ENCODE measurements at regions not wholly inside any gene's neighbourhood (a gene's known extent, or its start where the extent isn't known, plus 50 kb on each side); places are given as distances from the start of the nearest gene placed in this dataset.
"Not testable (repeated sequence)": the region's sequence is repeated elsewhere in the genome, so short reads cannot be mapped to it uniquely, and the experiment has no call there.

DNA sequence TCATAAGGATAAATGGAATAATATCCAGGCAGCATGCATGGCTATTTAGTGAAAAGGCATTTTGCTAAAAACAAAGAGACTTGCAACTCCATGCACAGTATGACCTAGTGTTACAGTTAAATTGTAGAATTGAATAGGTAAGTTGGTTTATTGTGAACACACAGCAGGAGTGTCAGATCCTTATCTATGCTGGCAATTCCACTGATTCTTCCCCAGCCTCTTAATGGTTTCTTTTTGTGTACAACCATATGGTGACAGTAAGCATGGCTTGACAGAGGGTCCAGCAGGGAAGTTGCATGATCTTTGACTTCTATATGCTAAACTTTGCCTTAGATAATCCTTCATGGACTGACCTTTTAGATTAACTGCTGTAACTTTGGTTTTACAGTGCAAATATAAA is 936.6 kb upstream of the EPHA5 start:
- no peak for DNase-seq (ENCODE audit: low read depth in 2 of 2)

DNA sequence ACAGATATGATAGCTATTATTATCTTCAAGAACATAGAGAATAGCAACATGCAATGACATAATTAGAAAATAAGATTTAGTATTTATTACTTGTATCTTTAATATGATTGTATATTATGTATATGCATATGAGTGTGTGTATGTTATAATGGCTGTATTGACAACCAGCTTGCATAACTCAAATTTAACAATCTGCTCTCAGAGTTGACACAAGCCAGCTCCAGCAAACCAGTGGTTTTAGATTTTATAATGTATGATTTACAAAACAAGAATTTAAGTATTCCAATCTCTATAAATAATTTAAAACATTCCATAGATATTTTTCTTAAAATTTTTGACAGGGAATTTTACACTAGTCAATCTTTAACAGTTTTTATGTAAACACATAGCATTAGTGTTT is 935.9 kb upstream of the EPHA5 start:
- DNase-seq (ENCODE audit: low read depth in 2 of 2), result no peak

DNA sequence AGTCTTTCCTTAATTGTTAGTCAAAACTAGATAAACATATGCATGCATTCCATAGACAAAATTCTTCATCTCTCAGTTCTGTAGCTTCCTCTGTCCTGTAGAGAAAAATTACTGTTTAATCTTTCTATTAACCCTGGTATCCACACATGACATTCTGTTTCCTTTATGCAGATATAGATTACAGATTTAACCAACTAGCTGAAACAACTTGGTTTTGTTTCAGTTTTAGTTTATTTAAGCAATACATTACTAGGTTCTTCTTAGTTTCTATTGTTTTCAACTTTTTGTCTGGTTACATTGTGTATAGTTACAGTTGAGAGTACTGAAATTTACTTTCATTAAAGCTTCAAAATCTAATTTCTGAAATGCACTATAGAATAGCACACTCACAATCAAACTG is 933.9 kb upstream of the EPHA5 start:
- DNase-seq (ENCODE audit: low read depth in 2 of 2), result no peak

DNA sequence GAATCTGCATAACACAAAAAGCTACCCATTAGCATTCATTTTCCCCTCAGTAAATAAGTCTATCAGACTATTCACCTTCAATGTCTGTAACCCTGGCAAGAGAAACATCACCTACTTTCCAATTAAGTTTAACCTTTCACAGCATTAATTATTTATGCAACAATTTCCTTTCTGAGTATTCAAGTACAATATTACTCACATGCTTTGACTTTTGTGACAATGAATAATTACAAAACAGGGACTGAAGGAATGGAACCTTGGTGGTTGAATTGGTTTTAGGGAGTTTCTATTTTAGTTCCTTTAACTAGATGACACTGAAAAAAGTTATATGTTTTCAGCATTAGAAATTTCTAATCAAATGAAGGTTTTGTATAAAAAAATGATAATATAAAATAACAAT is 932.3 kb upstream of the EPHA5 start:
- no peak for DNase-seq (ENCODE audit: low read depth in 2 of 2)

DNA sequence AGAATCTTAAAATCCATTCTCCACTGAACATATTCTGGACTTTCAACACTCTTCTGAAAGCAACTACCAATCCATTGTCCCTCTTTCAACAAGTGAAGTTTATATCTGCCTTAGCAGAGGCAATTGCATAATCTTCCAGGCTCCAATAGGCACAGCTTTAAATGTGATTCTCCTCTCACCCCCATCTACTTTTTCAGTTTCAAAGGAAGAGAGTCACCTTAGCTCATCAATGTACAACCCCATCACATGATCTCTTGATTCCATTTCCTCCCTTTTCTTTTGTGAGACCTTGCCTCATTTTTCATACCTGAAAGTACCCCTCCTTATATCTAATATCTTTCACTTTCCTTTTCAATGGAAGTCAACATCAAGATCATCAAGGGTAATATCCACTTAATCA is 921.7 kb upstream of the EPHA5 start:
- no peak for DNase-seq (ENCODE audit: low read depth in 2 of 2)

DNA sequence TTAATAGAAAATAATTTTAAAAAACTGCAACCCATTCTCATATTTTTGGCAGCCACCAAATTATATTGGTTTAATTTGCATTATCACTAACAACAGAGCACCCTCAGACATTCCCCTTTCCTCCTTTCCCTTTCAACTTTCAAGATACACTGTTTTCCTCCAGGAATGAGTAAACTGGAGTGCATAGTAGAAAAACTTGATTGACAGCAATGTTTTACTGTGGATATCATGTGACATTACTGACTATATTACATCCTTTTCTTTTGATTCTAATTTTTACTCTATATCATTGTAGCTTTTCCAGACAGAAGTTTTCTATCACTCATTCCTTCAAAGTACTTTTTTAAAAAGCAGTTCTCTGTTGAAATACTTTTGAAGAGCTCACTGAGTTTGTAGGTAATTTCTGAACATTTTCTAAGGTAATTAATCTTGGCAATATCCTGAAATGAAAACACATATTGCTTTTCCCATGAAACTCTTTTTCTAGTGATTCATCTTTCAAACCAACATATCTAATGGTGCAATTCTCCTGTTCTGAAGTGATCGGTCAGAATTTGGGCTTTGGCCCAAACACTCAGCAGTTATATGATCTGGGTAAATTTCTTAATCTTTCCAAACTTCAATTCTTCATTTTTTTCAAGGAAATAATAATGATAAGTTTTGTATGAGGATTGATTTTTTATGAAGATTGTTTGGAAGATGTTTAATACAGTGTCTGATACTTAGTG is 920.4 kb upstream of the EPHA5 start:
- DNase-seq (ENCODE audit: low read depth in 2 of 2), result no peak

DNA sequence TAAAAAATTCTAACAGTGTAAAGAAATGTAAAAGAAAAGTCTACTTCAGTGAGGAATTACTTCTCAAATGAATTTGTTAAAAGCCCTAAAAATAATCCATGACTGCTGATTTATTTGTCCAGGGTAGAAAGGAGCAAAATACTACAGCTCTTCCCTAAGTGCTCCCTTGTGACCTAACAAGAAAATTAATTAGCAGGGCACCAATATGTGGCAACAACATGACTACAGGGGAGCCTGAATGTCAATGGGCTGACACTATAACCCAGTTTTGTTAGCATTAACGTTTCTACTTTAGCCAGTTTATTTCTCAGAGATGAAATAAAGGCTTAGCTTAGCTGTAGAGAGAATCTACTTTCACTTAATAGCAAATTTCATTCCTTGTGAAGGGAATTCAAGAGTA is 918.9 kb upstream of the EPHA5 start:
- no peak for DNase-seq (ENCODE audit: low read depth in 2 of 2)

DNA sequence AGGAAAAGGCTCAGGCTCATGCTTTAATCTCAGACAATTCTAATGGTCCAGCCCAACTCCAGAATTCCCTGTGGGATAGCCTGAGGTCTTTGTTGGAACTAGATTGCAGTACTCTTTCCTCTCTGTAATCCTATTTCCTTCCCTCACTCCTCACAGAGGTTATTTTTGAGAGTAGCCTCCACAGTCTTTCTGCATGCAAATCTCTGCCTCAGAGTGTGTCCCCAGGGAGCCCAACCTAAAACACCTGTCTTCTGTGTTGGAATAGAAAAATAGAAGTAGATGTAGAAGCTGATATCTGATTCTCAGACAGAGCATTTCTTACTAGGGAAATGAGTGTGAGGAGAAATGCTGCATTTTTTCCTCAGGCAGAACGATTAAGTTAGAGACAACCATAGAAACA is 915.5 kb upstream of the EPHA5 start:
- DNase-seq (ENCODE audit: low read depth in 2 of 2), result no peak

DNA sequence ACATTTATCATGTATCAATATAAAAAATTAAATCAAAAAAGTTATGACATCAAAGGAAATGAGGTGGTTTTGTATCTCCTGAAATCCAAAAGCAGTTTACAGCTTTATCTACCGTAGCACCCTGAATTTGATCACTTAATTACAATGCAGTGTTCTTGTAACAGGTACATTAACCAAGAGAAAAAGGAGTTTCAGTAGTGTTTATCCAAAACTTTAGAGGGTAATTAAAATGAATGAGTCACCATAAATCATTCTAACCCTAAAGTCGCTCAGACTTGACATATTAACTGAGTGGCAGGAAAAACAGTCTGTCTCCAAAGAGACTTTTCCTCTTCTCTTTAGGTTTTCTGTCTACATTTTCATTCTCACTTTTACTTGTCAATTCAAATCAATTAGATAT is 907.6 kb upstream of the EPHA5 start:
- DNase-seq (ENCODE audit: low read depth in 2 of 2), result no peak

DNA sequence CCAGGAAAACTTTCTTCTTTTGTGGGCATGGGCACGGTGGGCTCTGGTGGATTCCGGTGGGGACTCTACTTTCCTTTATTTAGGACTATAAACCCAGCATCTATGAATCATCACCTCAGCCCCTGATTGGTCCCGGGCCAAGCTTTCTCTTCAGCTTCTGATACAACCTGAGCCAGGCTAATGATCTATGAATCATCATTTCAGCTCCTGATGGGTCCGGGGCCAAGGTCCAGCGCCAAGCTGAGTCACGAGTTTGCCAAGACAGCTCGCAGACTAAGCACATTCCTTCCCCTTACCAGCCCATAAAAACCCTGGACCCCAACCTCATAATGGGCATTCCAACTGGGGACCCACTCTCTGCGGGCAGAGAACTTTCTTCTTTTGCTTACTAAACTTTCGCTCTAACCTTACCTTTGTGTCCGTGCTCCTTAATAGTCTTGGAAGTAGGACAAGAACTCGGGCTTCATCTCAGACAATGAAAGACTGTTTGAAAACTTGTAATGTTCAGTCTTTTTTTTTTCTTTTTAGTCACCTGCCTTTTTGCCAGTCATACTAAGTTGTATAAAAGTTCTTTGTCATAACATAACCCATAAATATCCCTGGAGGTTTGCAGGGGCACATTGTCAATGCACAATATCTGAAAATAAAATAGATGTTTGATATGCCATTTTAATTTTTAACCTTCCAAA is 904.9 kb upstream of the EPHA5 start:
- no peak for DNase-seq (ENCODE audit: low read depth in 2 of 2)

DNA sequence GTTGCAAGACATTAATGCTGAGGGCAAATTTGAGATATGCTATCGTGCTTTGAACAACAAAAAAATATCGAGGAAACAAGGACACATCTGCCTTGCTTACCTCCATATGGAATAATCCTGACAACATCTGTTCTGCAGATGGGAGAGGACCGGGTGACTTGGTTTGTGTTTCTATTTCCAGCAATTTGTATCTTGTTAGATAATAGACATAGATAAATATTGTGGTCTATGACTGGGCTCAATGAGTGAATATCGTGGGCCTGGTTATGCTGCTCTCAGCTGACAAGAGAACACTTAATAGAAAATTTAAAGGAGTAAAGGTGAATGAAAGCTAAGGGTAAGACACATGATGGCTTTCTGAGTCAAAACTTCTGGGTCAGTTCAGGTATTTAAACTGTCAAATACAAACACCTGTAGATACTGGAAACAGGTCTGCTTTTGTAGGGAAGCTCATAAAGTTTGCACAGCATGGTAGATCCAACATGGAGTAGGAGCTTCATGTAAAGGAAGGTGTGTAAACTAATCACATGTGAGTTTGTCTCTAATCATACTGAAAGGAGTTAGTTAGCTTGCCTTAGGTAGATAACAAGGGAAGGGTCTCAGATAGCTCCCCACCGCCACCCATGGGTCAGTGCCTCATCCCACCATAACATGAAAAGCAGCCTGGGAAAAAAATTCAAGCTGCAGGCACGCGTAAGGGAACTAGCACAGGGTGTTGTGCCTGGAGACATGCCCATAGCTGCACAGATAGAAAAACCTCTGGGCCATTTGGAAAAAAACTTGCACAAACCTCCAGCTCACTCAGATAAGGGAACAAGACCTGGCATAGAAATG is 904.1 kb upstream of the EPHA5 start:
- no peak for DNase-seq (ENCODE audit: low read depth in 2 of 2)

DNA sequence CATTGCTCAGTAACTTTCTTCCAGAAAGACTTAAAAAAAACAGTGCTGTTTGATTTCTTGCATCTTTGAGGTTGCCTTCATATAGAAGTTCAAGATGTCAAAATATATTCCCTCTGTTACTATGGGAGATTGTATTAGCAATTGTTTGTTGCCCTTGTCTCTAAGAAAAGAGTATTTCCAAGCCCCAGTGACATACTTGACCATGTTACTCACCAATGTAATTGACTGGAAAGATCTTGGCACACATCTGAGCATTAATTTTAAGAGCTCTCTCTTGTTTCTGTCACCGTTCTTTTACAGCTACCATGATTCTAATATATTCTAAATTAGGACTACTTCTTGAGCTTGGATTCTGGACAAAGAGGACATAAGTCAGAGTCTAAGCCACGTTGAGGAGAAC is 902.7 kb upstream of the EPHA5 start:
- DNase-seq (ENCODE audit: low read depth in 2 of 2), result no peak

DNA sequence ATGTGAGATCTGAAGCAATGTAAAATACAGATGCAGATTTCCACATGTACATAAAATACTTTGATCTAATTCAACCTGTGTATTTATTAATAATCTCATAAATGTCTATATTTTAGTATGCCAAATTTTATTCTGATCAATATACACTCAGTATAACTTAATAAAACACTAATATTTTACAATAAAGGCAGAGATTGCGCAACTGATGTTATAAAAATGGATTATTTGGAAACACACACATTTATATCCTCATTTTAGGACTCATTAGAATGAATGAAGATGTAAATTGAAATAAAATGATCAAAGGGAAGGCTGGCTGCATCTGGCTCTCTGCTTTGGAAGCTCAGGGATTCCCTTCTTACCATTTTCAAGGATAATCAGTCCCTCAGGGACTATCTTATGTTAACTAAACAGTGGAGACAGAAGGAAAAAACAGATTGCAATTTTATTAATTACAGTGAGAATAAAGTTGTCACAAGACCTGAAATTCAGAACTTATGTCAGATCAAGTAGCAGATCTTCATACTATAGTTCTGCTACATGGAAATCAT is 900.9 kb upstream of the EPHA5 start:
- no peak for DNase-seq (ENCODE audit: low read depth in 2 of 2)

DNA sequence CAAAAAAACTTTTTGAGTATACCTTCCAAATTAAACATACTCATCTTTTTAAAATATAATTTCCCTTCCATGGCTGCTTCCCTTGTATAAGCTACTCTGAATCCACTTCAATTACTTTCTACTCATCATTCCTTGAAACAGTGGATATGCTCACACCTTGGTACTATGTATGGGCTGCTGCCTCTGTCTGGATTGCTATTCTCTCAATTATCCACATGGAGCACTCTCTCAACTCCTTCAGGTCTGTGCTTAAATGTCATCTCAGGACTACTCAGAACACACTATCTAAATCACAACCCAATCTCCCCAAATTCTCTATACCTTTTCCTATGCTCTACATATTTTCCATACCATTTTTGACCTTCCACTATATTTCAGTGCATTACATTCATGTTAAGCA is 898.9 kb upstream of the EPHA5 start:
- DNase-seq (ENCODE audit: low read depth in 2 of 2), result no peak

DNA sequence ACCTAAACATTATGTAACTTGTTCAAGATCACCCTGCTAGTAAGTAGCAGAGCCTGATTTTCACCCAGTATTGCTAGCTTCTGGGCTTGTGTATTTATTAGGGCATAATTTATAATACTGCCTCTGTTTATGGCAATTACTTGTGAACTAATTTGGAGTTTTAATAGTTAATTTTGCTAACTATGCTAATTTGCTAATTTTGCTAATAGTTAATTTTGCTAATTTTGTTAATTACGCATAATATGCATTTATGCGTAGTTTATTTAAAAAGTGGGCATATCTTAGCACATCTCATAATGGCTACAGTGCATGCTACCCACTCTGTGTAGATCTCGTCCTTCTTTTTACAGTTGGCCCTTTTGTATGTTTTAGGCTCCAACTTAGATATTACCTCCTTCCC is 898.1 kb upstream of the EPHA5 start:
- DNase-seq (ENCODE audit: low read depth in 2 of 2), result no peak

DNA sequence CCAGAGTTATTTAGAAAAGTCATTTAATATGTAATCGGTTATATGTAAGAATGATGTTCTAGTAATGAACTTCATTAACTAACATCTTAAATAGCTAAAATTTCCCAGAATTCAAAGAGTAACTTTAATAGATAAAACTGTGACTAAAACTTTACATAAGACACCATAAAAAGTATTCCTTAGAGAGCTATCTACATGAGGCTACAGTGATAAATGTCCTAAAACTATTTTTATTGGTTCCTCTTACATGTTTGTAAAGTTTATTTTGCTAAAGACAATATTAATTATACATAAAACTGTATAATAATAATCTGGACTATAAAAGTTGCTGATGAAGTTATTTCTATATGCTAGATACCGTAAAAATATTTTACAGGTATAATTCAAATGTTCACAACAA is 897.7 kb upstream of the EPHA5 start:
- no peak for DNase-seq (ENCODE audit: low read depth in 2 of 2)

DNA sequence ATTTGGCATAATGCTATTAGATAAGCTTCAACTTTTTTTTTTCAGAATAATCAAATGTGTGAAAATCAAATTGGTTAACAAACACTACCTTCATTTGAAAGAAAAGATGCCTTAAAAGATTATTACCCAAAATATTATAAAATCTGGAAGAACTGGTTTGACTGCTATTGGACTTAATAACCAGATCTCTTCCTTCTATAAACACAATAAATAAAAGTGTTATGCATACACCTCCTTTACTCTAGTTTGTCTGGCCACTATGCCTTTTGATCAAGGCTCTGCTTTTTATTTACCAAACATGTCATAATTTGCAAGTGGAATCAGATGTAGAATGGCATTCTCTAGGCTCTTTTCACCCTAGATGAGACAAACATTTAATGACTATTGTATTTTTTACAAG is 897.3 kb upstream of the EPHA5 start:
- DNase-seq (ENCODE audit: low read depth in 2 of 2), result no peak

DNA sequence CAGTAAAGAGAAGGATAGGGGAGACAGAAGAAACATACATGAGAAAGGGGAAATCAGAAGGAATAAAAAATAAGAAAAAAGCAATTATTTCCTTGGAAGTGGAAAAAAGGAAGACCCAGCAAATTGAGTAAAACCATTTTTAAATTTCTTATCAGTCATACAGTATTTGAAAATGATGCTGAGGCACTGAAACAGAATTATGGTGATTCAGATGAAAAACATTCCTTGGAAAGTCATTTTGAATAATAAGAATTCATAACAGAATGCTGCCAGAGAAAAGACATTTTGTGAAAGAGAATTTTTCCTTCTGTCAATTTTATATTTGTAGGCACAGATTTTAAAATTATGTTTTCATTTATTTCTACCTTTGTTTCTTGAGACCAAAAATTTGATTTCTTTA is 895.5 kb upstream of the EPHA5 start:
- no peak for DNase-seq (ENCODE audit: low read depth in 2 of 2)

DNA sequence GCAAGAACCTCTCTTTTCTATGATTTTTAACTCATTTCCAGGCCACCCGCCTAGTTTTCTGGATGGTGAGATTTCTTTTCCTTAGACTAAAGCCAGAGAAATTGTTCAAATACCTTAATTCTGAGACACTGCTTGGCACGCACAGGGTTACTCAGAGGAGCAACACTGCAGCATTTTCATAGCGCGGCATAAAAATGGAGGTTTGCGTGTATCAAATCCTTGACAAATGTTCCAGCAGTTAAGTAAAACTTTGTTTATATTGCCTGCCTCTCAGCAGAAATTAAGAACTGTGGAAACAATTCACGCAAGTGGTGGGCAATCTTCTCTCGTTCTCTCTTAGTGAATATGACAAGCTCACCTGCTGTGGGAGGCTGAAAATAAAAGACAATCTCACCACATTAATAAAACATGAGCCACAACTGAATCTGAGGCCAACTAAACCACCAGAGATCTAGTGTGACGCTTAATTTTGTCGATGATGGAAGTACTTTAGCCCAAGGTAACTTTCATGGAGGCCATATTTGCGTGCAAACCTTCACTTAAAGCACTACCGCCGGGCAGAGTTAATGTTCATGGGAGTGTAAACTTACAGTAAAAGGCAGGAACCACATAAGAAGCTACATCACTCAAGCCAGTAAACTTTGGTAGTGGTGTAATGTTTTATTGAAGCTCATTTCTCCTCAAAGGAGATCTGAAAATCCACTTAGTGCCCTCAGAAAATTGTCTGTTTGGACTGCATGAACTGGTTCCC is 894.8 kb upstream of the EPHA5 start:
- no peak for DNase-seq (ENCODE audit: low read depth in 2 of 2)

DNA sequence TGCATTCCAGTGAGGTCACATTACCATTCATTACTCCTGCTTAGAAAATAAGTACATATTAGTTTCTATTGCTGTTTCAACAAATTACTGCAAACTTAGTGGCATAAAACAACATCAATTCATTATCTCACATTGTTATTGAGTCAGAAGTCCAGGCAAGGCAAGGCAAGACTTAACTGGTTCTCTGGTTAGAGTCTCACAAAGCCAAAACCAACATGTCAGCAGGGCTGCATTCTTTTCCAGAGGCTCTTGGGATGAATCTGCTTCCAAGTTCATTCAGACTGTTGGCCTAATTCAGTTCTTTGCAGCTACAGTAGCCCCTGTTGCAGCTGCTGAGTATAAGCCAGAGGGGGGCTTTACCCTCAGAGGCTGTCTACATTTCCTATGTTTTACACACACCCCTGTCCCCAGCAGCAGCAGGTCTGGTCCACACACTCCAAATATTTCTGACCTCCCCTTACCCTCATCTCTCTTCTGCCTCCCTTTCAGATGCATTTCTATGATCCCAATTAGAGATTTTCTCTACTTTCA is 892.1 kb upstream of the EPHA5 start:
- DNase-seq (ENCODE audit: low read depth in 2 of 2), result no peak

DNA sequence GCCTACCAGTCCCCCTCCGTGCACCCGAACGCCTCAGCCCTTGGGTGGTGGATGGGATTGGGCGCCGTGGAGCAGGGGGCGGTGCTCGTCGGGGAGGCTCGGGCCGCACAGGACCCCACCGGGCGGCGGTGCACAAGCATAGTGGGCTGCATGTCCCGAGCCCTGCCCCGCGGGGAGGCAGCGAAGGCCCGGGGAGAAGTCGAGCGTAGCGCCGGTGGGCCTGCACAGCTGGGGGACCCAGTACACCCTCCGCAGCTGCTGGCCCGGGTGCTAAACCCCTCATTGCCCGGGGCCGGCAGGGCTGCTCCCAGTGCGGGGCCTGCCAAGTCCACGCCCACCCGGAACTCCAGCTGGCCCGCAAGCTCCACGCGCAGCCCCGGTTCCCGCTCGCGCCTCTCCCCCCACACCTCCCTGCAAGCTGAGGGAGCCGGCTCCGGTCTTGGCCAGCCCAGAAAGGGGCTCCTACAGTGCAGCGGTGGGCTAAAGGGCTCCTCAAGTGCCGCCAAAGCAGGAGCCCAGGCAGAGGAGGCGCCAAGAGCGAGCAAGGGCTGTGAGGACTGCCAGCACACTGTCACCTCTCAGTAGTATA is 891.3 kb upstream of the EPHA5 start:
- not testable (repeated sequence) for DNase-seq (ENCODE audit: low read depth in 2 of 2)

Measured in stimulated activated CD8-positive, alpha-beta memory T cell treated with anti-CD3 and anti-CD28 coated beads, Interleukin-2, amount 100 ng/mL, for 1 hour (primary cell).